Hematopoietic multipotent progenitor cell treated with erythropoietin and hydrocortisone succinate and interleukin-3 and kit ligand, for 15 days (in vitro differentiated cells): ENCODE measurements at regions not wholly inside any gene's neighbourhood (a gene's known extent, or its start where the extent isn't known, plus 50 kb on each side); places are given as distances from the start of the nearest gene placed in this dataset.

Experiments used
- DNase-seq: peaks from one replicate; pipeline ENCODE4 v3.0.0-alpha.2; 2015; ENCODE audit warnings: low spot score

DNA sequence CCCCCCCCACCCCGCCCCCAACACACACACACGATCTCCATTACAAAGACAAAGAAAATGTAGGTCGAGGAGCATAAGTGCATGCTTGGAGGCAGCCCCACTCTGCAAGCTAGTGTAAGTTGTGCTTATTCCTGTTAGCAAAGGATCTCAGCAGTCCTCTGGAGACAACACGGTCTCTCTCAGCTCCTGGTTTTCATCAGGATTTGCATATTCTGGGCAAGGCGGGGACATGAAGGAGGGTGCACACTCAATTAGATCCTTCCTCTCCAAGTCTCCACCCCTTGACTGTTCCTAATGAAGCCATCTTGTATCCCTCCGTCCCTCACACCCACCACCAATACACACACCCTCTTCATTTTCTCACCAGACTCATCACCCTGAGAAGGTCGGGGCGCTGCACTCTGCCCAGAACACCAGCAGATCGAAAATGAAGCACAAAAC lies 63.8 kb downstream of the MRPL46 start:
- DNase-seq, result no peak

DNA sequence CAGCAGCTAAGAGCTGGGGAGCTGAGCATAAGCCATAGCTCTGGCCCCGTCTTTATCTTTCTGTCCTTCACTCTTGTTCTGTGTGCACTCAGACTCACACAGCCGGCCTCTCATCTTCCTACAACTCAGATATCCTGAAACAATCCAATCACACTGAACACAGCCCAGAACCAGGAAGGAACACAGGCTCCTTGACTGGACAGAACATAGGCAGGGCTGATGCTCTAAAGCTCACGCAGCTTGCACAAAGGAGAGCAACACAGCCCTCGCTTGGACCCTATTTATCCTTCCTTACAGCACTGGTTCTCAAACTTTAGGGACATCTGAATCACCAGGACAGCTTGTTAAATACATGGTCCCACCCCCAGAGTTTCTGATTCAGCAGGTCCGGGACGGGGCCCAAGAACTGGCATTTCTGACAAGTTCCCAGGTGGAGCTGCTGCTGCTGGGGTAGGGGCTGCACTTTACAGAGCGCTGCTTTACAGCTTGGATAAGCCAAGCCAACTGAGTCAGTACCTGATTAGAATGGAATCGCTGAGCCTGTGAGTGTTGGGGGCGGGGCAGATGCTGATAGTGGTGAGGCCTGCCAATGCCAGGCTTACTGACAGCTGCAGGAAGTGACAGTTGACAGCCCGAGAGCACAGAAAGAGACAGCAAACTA lies 65.1 kb downstream of the MRPL46 start:
- DNase-seq, result no peak

DNA sequence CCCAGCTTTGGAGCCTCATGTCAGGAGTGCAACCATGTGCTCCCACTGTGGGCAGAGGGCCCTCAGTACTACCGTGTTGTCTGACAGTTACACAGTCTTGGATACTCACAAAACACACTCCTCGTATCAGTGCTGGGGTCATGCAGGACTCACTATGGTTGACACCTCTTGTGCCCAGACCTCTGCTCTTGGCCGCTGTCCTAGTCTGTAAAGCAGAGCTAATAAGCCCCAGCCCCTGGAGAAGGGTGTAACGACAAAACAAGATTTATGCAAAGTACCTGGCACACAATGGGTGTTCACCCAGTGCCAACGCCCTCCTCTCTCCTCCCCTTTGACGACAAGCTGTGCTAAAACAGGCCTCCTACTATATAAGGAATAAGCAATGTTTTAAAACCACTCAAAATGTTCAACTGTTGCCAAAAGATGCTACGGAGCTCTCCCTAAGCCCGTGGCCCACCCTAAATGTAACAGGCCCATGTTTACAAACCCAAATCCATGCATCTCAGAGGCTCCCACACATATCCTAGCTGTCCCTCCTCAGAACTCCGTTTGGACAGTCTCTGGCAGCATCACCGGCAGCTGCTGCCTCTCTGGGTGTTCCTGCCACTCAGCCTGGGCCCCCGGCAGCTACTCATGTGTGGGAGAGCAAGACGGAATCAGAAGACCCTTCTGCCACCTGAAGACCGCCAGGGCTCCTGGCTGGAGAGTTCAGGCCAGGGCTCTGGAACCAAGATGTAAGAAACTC lies 65.8 kb downstream of the MRPL46 start:
- no peak for DNase-seq

DNA sequence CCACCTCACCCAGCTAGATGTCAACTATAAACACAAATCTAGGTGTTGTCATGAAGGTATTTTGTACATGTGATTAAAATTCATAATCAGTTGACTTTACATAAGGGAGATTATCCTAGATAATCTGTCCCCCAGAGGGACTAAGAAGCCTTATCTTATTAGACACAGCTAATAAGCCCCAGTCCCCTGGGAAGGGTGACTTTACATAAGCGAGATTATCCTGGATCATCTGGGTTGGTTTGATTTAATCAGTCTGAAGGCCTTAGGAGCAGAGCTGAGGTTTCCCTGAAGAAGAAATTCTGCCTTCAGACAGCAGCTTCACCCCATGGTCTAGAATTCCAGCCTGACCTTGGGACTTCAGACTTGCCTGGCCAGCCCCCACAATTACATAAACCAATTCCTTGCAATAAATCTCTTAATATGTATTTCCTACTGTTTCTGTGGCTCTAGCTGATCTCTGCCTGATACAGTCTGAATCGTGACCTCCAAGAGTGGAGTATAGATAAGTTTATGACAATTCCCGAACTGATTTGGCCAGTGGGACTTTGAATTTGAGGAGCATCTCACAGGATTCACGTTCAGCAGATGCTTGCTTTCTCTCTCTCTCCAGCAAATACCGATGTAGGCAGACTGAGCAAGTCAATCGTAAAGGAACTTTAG lies 66.5 kb downstream of the MRPL46 start:
- no peak for DNase-seq

DNA sequence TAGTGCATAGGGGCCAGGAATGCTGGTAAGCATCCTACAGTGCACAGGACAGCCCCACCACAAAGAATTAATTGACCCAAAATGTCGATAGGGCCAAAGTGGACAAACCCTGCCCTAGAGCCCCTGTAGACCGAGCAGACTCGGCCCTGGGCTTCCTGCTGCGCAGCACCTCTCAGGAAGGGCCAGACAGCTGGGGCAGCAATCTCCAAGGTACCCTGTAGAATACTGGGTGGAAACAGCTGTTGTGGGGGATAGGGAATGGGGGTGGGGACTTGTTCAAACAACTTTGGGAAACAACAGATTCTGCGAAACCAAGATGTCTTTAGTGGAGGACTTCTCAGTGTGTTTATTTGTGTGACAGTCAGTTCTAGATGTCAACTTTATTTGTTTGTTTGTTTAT lies 67.1 kb downstream of the MRPL46 start:
- no peak for DNase-seq

DNA sequence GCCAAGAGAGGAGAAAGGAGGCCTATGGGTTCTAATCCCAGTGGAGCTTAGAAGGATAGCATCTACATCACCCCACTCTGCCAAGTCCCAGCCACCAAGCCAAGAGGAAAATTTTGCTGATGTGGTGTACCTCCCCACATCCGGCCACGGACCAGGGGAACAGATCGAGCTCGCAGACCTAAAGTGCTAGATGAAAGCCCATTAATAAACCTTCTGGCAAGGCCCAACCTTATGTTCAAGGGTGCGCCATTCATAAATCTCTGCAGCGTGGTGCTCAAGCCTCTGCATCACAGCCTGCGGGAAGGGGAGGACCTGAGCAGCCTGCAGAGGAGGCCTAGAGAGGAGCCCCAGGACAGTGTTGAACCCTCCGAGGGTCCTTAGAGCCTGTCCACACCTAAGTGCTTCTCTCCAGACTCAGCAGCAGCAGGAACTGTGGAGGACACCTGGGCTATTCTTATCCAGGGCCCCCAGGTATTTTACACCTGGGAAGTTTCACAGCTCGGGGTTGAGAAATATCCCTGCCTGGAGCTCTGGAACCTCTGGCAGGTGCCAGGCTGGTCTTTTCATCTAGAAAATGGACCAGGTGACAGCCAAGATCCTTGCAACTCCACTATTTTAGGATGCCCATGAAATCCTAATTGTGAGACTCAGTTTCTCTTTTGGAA lies 68.0 kb downstream of the MRPL46 start:
- no peak for DNase-seq

DNA sequence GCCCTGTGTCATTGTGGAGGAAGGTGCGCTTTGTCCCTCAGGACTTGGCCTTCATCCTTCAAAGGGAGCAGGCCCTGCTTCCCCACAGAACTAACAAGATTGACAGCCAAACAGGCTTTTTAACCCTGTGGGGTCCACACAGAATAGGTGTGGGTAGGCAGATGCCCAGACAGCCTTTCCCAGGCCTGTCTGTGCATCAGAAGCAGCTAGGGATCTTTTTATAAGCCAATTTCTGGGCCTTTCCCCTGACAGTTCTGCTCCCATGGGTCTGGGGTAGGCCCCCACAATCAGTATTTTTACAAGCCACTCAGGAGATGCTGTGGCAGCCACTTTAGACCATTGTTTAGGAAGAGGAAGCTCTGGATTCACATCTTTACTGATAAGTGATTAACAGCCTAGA lies 69.2 kb downstream of the MRPL46 start:
- no peak for DNase-seq

DNA sequence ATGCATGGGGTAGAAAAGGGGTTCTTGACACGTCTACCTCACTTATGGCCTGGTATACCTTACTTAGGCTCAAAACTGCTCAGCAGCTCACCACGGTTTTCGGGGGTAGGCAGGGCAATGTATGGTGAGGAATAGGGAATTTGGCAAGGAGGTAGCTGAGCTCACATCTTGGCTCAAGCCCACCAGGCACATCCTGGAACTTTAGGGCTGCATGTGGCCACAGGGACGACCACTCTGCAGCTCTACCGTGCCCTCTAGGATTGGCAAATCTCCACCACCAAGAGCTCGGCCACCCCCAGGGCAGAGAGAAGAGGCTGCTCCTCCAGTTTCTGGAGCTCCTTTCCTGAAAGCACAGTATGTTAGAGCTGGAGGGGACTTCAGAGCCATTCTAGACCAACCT lies 69.7 kb downstream of the MRPL46 start:
- no peak for DNase-seq

DNA sequence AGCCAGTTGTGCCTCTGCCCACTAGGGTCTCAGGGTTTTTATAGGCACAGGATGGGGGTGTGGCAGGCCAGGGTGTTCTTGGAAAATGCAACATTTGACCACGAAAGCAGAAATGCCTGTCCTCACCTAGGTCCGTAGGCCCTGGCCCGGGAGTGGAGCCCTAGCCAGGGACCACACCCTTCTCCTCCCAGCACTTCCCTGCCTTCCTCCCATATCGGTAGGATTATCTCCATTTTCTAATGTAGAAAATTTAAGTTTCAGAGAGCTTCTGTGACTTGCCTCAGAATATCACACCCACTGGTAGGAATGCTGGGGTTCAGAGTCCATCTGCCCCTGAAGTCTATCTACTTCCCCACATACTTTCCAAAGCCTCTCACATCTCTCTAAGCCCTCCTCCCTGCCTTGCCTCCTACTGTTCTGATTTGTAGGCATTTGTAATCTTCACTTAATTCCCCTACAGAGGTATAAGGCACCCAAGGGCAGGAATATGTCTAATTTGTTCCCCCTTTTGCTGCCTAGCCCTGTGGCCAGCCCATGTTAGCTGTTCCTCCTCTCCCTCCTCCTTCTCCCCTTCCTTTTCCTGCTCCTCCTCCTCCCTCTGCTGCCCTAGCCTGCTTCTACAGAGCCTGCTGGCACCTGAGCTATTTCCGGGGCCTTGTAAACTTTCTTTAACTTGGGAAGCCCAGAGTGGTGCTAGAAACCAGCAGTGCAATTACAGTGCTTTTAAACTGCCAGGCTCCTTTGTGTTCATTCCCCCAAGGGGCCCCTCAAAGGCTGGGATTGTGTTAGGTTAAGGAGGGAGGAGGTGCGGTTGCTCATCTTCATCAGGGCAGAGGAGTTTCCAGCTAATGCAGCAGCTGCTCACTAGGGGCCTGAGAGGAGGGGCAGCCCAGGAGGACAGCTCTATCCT lies 71.1 kb downstream of the MRPL46 start:
- DNase-seq, result no peak

DNA sequence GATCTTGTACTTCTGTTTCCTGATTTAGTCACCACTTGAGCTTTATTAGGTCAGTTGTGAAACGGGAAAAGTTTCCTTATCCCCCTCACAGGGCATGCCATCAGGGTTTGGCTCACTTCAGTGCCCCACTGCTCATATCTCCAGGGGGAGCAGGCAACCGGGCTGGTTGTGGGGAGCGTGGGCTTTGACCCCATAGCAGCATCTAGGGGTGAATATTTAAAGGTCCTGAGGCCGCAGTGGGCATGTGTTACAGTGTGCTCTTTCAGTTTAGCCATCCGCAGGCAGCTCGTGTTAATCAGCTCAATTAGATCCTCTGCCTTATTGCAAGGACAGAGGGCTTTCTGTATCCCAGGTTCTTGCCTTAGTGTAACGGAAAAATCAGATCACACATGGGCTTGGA lies 71.9 kb downstream of the MRPL46 start:
- no peak for DNase-seq

DNA sequence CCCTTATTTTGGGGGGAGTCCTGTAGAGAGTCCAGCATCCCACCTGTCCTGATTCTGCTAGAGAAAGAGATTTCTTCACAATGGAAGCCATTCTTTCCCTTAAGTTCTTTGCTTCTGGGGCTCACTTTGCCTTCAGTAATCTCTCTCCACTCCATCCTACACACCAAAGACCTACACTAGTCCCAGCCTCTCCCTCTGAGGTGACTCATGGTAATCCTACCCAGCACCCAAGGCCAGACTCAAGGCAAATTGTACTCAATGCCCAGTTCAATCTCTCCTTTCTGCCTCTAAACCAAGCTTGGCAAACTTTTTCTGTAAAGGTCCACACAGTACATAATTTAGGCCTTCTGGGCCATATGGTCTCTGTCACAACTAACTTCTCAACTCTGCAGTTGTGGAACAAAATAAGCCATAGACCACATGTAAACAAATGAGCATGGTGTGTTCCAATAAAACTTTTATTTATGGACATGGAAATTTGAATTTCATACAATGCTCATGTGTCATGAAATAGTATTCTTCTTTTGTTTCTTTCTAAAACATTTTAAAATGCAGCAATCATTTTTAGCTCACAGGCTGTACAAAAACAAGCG lies 72.5 kb downstream of the MRPL46 start:
- DNase-seq, result no peak

DNA sequence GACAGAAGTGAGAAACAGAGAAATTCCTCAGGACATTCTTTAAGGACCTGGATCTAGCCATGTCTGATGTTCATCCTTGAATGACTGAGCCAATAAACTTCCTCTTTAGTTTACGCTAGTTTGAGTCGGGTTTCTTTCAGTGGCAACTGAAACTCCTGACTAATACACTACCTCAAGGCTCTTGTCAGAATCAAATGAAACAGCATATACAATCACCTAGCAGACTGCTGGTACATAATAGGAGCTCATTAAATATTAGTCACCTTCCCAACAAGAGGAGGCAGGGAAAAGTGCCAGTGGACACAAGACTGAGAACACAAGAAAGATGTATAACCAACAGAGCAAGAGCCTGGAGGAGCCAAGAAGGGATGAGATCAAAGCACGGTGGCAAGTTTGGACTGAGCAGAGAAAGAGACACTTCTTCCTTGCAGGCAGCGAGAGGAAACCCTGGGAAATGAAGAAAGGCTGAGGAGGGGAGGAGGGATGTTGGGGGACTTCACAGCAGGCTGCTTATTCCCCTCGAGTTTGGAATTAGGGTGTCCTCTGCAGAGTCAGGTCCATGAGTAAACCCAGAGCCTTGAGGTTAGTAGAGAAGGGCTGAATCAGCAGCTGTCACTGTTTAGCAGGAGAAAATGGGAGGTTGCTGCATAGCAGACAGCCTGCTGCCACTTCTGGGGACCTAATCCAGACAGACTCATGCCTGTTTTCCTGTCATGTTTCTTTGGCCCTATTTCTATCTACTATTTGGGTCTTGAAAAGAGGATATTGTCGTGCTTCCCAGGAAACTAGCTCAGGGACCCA lies 73.3 kb downstream of the MRPL46 start:
- DNase-seq, result no peak

DNA sequence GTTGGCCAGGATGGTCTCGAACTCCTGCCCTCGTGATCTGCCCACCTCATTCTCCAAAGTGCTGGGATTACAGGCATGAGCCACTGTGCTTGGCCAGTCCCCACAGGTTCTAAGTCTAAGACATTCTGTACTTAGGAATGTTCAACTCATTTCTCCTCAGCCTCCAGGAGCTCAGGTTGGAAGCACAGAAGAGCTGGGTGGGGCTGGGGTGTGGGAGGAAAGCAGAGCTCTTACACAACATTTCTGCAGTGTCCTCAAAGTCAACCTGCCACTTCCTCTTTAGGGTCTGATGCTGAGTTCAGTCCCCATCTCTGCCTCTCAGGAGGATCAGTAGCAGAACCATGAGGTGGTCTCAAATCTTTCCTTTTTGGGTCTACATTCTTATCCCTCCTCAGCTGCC lies 75.5 kb downstream of the MRPL46 start:
- no peak for DNase-seq

DNA sequence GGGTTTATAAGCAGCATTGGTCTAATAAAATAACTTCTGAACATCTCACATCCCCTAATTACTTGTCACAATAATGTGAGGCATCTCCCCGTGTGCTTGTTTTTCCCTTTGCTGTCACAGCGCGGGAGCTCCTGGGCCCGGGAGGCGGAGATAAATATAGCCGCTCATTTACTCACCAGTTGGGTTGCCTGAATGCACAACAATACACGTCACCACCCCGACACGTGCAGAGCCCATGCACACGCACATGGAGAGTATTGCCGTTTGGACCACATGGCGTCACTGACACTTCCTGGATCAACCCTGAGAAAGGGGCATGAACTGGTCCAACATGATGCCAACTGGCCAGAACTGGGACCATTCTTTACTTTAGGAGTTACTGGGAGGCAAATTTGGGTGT lies 76.2 kb downstream of the MRPL46 start:
- no peak for DNase-seq

DNA sequence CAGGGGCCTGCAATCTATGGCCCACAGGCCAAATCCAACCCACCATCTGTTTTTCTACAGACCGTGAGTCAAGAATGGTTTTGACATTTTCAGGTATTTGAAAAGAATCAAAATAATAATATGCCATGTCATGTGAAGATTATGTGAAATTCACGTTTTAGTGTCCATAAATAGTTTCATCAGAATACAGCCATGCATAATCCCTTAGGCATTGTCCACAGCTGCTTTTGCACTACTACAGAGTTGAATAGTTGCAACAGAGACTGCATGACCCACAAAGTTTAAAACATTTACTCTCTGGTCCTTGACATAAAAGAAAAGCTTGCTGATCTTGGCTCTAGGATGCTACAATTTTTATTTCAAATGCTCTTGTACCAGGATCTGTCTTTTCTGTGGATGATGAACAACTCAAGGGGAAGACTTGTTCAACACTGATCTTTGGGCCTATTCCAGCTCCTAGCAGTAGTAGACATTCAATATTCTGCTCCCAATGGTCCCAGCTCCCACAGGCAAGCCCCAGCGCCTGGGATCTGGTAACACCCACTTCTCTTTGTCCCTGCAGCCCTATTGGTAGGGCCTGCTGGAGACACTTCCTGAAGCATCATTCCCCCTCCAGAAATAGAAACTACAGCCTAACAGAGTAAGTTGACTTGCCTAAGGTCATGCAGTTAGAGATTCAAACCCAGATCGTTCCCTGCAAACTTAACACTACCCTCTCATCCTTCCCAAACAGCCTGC lies 76.9 kb downstream of the MRPL46 start:
- no peak for DNase-seq

DNA sequence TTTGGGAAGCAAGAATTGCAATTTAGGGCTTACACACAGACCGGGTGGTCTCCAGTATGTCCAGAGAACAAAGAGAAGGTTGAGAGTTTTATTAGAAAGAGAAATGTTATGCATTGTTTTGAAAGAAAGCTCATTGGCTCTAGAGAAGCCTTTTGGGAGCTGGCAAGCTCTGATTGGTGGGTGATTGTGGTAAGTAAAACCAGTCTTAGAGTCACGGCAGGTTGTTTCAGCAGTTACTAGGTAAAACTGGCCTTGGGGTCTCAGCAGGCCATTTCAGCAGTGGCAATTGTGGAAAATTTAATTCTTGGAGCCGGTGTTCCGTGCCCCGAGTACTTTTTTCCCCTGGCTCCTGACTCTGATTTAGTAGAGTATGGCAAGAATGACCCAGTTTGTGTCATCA lies 78.1 kb downstream of the MRPL46 start:
- DNase-seq, result no peak

DNA sequence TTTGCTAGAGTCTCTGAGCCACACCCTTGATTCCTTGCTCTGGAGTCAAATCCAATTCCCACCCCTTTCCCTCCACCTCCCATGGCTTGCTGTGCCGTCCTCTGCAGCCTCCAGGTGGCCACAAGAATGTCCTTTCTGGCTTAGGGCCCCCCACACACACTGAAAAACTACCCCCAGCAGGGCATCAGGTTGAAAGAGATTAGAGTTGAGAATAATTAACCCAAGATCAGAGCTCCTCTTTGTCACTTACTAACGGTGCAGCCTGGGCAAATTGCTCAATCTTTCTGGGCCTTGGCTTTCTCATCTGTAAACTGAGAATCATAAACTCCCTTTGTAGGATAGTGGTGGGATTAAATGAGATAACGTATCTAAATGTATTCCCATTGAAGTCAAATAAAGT lies 78.5 kb downstream of the MRPL46 start:
- DNase-seq, result no peak

DNA sequence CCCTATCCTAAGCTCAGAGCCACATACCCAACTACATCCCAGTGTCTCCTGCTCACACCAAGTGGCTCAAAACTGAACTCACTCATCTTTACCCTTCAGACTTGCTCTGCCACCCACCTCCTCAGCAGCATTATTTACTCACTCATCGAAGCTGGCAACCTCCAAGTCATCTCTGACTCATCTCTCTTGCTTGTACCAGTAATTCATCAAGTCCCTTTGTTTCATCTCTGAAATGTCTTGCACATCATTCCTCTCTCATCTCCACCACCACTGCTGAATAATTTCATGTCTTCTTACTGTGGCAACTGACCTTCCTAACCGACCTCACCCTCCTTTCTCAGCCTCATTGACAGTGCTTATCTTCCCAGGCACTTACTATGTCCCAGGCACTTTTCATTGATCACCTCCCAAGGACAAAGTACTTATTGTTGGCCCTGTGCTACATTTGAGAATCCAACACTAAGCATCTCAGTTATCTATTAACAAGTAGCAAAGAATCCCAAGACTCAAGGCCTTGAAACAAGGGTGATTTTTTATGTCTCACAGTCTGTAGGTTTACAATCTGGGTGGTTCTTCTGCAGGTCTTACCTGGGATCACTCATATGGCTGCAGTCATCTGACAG lies 82.0 kb downstream of the MRPL46 start:
- DNase-seq, result no peak

DNA sequence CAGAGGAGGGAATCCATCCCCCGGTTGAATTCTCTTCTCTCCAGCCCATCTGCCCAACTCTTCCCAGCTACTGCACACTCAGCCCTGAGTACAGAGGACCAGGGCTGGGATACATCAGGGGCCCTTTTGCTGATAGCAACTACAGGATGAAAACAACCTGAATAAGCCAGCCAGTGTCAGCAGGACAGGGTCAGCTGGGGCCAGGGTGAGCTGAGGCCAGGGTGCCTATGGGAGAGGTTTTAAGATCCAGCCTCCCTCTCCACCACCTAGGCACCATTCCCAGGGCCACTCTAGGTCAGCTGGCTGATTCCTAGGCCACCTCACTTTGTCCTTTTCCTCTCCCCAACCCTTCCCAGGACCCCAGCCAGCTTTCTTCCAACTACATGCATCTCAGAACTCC lies 83.8 kb downstream of the MRPL46 start:
- DNase-seq, result no peak
